HG03439 (cell line): ENCODE measurements at regions not wholly inside any gene's neighbourhood (a gene's known extent, or its start where the extent isn't known, plus 50 kb on each side); places are given as distances from the start of the nearest gene placed in this dataset.

Experiments used
- ATAC-seq: cut with Tn5 transposase; IDR thresholded peaks from one replicate; pipeline ENCODE4 v1.9.1; 2021; ENCODE audit warnings: mild to moderate bottlenecking, moderate library complexity; ENCODE audit not compliant: unreplicated experiment

DNA sequence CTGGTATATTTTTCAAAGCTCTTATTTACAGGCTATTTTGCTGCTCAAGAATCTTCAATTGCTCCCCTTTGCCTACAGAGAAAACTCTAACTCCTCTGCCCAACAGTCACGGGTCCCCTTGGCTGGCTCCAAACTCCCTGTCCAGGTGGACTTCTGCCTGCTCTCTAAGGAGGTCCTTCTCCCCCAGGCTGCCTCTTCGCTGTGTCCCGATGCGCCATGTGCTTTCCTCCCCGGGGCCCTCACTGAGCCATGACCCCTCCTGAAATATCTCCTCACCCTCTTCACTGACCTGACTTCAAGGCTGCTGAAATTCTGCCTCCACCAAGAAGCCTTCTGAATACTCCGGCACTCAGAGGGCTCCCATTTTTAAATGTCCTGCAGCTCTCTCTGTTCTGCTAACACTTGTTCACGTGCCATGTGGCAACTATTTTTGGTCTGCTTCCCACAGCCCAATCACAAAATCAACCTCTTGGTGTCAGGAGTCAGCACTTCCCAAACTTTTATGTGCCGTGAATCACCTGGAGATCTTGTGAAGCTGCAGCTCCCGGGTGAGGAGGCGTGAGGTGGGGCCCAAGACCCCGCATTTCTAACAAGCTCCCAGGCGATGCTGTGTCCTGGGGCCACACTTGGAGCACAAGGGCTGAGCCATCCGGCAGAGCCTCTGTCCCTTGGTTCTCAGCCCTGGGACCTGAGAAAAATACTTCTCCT is 85.7 kb upstream of the COL13A1 start:
- ATAC-seq, result no peak

DNA sequence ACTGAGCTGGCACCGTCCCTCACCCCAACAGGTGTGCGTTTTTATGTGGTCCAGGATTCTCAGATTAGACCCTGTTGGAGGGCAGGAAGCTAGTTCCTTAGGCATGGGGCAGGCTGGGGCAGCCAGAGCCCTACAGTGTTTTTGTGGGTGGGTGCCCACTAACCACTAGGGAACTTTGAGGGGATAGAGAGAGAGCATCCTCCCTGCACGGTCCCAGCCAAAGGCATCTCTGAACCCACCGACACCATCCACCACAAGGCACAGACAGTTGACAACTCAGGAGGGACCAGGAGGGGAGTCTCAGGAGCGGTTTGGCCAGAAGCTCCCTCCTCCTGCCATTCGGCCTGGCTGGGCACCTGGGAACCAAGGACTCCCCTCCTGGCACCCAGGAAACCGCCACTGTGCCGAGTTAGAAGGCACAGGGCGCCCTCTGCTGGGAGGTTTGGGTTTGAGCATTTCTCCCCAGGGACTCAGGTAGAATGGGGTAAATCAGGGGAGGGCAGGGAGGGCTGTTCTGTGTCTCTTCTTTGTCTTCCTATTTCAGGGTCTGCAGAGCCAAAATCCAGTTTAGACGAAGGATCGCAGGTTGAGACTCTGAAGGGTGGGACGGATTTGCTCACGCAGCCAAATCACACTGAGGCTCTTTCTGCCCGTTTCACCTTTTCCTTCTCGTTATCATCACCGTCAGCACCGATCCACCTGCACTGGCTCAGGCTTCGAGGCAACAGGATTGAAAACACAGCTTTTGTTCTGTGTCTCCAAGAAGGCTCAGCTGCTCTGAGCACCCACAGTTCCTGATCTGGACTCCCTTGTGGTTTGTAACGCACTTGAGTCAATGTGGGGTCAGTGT is 84.8 kb upstream of the COL13A1 start:
- ATAC-seq, result no peak

DNA sequence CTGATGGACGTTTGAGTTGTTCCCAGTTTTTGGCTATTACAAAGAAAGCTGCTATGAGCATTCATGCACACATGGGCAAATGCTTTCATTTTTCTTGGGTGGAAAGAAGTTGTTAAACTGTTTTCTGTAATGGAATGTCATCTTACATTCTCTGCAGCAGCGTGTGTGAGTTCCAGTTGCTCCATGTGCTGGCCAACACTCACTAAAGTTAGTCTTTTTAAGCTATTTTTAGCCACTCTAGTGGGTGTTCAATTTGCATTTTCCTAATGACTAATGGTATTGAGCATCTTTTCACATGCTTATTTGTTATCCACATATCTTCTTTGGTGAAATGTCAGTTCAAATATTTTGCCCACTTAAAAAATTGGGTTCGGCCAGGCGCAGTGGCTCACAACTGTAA is 82.8 kb upstream of the COL13A1 start:
- ATAC-seq, result no peak

DNA sequence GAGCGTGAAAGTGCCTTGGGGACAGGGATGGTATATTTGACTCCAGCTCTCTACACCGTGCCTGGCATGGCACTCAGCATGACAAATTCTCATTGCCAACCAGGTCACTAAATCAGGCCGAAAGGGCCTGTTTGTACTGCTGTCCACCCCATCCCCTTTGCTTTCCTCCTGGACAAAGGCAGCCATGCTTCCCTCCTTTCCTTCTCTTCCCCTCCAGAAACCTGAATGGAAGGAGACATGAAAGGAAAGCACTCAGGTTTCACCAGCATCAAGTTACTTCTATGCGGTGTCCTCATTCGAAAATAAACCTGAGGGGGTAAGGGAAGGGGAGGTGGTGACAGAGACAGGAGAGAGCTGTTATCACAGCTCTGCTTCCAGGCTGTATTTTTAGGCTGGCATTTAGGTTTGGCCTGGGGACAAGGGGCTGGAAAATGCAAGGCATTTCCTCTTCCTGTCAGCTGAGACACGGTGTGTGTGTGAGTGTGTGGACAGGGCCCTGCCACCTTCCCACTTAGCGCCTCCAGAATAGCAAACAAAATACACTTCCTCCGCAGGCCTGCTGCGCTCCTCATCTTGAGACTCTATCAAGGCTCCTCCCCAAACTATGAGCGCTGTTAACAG is 79.9 kb upstream of the COL13A1 start:
- no peak for ATAC-seq

DNA sequence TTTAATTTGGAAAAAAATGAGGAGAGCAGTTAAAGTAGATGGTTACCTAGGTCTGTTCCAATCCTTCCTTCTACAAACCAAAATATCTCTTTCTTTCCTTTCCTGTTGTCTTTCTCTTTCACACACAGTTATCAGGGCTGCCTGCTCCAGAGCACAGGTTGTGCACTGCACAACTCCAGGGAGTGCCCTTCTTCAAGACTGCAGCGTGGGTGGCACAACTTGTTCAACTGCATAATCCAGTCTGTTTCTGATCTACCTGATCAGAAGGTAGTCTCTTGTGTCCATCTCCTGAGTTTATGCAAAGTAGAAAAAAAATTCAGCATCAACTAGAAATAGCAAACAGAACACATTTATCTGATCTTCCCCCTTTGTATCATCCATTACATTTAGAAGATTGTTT is 78.1 kb upstream of the COL13A1 start:
- no peak for ATAC-seq

DNA sequence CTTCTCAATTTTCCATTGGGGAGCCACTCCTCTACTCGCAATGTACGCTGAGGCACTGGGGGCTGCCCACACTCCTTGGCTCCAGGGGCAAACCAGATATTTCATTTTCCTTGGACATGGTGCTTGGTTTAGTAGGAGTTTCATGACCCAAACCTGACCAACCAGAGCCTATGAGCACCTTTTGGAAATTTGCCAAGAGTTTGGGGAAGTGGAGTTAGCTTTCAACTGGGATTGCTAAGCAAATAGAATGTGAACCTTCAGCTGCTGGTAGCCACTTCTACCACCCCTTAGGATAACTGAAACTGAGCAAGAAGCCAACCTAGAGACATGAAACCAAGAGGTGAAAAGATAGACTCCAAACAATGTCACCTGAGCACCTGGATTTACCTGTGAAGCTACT is 74.9 kb upstream of the COL13A1 start:
- ATAC-seq, result no peak

DNA sequence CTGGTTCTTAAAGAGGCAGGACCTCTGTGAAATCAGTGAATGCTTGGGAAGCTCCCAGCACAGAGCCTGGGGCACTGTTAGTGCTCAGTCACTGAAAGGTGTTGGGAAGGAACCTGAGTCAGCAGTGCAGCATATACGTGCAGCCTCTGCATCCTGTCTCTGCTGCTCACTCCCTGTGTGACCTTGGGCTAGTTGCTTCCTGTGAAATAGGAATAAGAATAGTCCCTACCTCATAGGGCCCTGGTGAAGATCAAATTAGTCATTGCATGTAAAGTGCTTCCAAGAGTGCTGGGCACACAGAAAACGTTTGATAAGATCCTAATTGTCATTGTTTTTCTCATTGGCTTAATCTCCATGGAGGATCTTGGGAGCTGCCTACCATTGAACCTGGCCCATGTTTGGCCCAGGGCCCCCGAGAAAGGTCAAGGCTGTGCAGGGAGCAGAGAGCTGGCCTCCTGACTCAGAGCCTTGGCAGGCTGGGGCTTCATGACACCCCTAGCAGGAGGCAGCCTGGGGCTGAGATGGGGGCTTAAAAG is 73.3 kb upstream of the COL13A1 start:
- no peak for ATAC-seq

DNA sequence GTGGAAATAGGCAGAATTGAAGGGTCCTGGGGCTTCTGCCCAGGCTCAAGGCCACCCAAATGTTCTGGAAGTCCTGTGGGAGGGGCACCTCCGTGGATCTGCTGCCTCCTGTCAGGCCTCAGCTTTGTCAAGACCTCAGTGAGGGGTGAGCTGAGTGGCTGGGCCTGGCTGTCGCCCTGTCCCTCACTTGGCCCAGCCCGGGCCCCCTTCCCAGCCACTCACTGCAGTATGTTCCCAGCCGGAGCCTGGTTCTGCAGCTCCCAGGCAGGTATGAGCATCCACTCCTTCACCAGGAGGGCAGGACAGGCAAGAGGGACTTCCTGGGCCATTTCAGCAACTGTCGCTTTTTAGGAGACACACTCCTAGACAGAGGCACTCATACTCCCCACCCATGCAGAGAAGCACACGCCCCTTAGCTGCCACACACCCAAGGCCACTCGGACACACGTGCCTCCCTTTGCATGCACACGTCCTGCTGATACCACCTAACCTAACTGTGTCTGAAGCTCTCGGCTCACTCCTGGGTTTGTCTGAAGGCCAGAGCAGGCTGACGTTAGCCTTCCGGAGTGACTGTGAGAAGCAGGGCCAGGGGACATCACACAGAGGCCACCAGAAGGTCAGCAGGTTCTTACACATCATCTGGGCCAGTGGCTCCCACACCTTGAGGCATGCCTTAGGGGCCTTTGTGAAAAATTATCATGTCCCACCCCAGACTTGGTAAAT is 72.2 kb upstream of the COL13A1 start:
- no peak for ATAC-seq

DNA sequence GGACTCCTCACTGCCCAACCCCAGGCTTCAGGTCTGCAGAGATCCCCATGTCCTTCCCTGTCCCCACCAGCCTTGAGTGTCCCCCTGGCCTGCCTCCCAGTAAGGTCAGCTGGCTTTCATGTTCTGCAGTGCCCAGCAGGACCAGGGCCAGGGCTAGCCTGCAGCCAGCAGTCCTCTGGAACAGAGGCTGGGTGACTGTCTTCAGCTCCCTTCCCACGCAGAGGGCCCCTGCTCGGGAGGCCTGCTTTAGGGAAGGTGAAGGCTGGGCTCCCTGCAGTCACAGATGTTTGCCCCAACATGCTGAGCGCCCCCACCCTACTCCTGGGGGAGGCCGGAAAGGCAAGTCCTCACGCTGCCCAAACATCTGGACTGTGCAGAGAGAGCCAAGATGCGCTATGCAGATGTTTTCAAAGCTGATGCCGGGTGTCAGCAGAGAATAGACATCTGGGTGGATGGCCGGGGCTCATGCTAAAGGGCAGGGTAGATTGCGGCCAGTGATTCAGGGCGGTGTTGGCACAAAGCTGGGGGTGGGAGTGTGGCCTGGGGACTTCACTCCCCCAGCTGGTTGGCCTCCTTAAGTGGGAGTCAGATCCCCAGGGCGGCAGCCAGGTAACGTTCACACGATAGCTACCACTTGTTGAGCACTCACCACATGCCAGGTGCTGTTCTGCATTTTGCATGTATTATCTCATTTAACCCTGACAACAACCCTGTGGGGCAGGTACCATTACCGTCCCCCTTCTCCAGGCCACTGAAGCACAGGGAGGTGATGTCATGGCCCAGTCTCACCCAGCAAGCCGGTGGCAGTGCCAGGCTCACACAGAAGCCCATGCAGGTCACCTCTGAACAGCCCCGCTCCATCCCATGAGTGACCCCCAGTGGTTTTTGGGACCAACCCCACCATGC is 71.2 kb upstream of the COL13A1 start:
- no peak for ATAC-seq

DNA sequence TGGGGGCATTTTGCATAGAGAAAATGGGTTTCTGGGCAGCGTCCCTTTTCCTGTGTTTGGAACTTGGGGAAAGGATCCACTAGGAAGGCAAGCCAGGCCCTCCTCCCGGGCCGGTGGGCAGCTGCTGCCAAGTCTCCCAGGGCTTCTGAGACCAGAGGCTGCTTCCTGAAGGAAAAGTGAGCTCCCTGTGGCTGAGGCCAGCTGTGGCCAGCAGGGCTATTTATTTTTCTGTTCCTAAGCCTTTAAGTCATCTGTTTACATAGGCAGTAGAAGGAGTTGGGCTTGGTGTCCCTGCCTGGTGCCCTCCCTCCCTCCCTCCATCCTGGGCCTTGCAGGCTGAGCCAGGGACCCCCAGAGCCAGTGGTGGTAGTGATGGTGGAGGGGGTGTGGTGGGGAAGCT is 70.5 kb upstream of the COL13A1 start:
- no peak for ATAC-seq

DNA sequence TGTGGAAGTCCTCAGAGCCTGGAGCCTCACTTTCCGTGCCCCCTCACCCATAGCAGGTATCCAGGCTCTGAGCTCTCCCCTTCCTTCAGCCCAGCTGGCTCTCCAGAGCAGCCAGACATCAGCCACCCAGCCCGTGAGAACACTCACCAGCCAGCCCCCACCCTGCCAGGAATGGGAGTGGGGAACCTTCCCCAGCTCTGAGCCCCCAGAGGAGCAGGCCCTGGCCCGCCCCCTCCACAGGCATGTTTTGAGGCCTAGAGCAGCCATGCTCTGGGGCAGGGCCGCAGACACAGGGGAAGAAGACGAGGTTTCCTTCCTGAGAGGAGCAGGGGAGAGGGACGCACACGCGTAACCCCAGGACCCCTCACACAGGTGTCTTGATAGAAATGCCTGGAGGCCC is 70.0 kb upstream of the COL13A1 start:
- ATAC-seq, result no peak

DNA sequence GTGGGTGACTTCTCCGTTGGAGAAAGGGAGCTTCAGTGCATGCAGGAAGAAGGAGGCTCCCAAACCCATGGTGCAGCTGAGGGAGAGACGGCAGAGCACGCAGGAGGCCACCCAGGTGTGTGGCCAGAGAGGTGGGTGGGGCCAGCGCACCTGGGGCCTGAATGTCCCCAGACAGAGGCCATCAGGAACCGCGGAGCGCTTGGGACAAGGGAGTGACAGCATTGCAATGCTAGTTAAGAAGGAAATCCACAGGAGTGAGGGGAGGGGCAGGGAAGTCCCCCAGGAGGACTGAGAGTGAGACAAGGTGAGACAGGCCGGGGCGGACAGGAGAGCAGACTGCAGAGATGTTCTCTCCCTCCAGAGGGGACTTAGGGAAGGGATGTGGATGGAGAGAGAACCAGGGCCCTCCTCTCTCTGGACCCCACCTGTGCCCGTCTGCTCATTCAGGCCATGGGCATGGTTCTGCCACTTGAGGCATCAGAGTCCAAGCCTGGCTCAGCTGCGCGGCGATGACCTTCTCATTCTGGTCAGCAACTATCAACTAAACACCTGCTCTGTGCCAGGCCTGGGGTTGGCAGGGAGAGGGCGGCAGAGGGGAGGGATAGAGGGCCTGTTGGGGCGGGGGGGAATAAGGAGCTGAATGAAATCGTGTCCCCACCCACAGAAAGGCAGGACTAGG is 69.4 kb upstream of the COL13A1 start:
- ATAC-seq, result no peak

DNA sequence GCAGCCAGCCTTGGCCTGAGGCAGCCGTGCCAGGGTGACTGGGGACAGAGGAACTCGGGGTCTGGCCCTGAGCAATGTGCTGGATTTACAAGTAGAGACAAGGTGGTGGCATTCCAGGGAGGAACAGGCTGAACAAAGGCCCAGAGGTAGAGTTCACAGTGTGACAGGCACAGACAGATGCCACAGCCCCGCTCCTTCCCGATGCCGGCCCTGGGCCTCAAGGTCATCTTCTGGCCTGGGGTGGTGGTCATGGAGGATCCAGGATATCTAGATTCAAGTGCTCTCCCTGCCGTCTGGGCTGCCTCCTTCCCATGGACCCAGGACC is 68.9 kb upstream of the COL13A1 start:
- ATAC-seq, result no peak

DNA sequence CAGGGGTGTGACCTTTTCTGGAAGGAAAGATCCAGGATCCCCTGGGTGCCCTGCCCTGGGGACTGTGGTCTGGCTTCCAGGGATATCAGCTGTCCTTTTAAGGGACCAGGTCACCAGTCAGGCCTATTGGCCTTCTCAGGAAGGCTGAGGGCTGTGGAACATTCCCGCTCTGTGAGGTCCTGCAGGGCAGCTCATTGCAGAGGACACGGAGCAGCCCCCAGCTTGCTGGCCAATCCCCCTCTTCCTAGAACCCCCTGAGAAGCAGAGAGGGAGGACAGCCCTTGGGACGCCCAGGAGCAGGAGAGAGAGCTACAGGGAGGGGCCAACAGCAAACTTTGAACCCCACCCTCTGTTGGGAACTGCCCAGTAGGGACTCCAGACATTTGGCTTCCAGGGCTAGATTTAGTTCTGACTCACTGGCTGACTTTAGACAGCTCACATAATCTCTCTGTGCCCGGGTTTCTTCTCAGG is 67.9 kb upstream of the COL13A1 start:
- no peak for ATAC-seq

DNA sequence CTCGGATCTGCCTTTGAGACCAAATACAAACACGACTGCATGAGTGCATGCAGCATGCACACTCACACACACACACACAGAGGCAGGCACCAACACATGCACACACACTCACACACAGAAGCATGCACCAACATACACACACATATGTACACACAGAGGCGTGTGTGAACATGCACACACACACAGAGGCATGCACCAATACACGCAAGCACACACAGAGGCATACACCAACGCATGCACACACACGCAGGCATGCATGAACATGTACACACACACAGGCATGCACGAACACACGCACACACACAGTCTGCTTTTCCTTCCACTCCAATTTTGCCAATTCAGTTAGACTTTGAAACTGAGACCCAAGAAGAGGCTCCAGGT is 67.3 kb upstream of the COL13A1 start:
- no peak for ATAC-seq

DNA sequence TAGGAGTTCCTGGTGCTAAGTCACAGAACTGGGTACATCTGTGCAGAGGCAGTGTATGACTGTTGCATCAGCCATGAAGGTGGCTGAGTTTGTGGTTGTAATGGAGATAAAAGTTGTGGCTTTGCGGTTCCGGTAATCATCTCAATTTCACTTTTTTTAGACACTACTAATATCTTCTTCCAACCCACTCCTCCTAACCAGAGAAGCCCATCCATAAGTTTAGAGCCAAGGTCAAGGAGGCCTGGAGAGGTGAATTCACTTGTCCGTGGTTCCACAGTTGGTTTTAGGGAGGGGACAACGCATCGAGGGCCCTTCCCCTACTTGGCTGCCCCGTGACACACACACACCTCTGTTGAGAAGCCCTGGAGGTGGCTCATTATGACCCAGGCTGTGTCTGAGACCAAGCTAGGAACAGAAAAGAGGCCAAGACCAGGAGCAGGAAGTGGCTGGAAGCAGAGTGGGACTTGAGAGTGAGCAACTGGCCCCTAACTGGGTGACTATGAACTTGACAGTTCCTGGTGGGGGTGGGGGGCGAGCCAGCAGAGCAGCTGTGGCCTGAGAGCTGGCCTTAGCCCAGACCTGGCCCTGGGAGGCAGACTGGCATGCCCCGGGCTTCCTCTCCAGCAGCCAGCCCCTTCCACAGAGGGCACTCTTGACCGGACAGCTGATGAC is 66.8 kb upstream of the COL13A1 start:
- no peak for ATAC-seq

DNA sequence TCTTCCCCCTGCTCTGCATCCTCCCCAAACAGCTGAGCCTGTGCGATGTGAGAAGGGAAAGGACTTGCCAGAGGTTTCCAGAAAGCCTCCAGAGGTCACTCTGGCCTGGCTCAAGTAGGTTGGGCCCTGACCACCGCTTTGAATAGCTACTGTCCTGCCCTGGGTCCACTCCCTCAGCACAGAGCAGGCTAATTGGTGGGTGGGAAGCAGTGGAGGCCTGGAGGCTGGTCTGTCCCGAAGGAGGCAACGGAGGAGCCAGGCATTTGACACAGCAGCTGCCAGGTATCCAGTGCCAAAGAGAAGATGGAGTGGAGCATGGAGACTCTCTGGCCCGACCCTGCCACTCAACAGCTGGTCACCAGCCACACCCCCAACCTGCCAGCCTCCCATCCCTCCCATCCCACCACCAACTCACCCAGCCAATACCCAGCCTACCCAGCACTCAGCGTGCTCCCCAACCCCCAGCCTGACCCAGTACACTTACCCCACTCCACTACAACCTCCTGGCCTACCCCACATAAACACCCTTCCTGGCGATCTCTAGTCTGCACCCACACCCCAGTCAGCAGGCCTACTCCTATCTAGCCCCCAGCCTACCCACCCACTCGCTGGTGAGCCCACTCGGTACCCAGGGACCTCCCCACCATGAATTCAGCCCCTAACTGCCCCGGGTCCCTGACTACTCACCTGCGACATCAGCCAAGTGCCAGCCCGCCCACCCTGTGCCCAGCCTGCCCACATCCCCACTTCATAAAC is 64.6 kb upstream of the COL13A1 start:
- ATAC-seq, result no peak

DNA sequence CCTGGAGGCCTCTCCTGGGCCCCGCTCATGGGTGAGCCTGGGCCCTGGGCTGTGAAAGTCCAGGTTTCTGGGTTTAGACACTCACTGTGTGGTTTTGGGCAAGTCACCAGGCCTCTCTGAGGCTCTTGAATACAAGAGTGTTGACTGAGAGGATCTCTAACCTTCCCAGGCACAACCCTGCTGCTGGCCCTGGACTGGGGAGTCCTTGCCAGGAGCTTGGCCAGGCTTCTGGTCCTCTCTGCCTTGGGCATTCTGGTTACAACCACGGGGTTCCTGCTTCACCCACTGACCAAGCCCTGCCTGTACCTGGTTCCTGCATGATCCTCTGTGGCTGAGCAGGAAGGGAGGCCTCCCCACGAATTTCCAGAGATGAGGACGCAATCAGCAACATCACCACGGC is 63.6 kb upstream of the COL13A1 start:
- no peak for ATAC-seq
